Activated CD8-positive, alpha-beta memory T cell treated with anti-CD3 and anti-CD28 coated beads, Interleukin-2, amount 50 U/mL, for 24 hours (primary cell): ENCODE measurements at regions not wholly inside any gene's neighbourhood (a gene's known extent, or its start where the extent isn't known, plus 50 kb on each side); places are given as distances from the start of the nearest gene placed in this dataset.

Source experiments
- DNase-seq: peaks from one replicate; pipeline ENCODE4 v3.0.0-alpha.2; 2020; ENCODE audit errors: extremely low read depth

DNA sequence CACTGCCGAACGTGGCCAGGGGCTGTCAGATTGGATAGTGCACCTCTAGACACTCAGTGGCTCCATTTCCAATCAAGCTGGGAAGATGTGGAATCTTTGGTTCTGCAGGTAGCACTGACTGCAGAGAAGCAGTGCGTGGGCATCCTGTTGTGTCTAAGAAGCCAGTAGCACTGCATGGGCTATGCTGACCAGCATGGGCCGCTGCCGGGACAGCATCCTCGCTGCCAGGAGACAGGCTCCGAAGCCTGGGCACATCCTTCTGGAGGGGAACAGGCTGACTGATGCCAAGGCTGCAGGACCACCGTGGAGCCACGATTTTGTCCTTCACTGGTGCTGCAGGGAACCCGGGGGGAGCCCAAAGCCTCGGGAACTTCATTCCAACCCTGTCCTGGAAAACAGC is 649.4 kb downstream of the NPHP4 start:
- no peak for DNase-seq

- no peak for DNase-seq
Measured at GRCh38 chr1:5342172-5342571, 650.1 kb downstream of the NPHP4 start.

DNA sequence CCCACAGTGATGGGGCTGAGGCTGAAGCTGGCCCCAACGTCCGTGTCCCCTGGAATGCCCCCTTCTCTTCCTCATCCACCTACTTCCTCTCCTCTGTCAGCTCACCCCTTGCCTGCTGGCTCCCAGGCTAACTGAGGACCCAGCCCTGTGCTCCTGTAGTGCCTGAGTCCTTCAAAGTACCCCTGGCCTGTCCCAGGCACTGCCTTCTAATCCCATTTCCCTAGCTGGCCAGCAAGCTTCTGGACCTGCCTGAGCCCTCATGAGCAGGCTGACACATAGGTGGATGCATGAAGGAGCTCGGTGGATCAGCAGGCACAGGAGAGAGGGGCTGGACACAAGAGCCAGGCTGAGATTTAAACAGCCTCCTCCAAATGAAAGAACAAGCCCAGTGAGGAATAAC is 650.8 kb downstream of the NPHP4 start:
- DNase-seq: no peak

DNA sequence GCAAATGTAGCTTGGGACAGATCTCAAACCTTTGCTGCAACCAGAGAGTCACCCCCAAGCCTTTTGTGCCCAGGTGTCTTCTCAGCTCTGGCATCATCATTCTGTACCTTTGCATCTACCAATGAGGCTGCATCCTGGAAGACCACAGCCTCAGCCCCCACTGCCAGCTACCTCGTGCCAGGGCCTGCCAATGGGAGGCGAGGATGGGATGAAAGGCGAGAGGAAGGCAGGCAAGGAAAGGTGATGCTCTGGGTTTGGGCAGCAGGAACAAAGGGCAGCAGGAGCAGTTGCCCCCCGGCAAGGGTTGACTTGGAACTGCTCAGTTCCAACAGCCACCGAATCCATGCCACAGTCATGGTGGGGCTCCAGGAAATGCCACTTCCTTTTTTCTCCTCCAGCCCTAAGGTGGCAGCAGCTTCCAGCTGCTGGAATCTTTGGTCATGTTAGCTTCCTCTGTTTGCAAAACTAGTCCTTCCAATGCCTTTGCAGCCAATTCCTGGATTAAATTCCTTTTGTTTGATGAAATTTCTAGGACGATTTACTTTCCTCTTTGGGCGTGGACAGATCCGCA is 651.6 kb downstream of the NPHP4 start:
- no peak for DNase-seq

DNA sequence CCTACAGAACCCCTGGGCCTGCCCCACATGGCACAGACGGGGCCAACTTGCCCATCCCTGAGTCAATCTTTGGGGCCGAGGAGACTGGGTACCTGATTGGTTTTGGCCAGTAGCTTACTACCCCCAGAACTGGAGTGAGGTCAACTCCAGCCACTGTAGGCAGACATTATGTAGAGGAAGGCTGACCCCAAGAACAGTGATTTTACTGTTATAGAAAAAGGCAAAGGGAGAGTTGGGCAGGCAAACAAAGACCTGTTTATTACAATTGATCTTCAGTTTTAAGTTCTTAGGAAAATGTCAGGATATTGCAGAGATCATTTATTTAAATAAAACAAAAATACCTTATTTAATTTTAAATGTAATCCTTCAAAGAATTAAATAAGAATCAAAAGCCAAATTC is 653.8 kb downstream of the NPHP4 start:
- DNase-seq: no peak

- DNase-seq: no peak
Measured at GRCh38 chr1:5333291-5333690, 658.9 kb downstream of the NPHP4 start.

GRCh38 chr1:5331101-5331500 is 661.1 kb downstream of the NPHP4 start:
- DNase-seq: no peak

- no peak for DNase-seq
Measured at GRCh38 chr1:5329068-5329739, 663.0 kb downstream of the NPHP4 start.

DNA sequence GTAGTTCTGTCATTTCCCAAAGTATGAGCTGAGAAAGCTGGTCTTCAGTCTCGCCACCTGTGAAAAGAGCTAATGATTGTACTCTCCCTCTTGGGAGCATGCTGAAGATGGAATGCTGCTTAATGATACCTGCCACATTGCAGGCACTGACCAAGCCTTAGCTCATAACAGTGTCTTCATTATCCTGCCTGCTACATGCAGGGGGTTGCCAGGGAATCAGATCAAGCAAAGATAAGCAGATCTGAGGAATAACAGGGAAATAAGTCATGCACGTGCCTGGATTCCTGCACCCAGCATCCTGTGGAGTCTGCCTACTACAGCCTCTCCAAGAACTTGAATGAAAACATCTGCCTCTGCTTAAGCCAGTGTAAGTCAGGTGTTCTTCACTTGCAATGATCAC is 667.3 kb downstream of the NPHP4 start:
- DNase-seq: no peak

GRCh38 chr1:5318143-5318816 is 663.9 kb downstream of the AJAP1 start:
- no peak for DNase-seq

- DNase-seq: no peak
Measured at GRCh38 chr1:5317391-5317790, 663.0 kb downstream of the AJAP1 start.

DNA sequence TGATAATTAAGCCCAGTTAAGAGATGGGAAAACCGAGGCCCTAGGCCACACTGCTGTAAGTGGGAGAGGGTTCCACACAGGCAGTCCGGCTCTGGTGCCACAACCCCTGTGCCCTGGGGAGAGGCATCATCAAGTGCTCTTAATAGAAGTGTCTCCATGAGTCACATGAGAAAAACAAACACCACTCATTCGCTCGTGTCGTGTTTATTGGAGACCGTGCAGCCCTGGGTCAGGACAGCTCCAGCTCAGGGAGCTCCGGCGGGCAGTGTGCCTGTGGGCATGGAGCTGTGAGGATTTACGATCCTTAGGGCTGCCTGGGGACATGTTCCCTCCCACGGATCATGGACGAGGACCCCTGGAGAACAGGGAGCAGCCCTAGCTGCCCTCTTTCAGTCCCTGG is 658.5 kb downstream of the AJAP1 start:
- DNase-seq: no peak

DNA sequence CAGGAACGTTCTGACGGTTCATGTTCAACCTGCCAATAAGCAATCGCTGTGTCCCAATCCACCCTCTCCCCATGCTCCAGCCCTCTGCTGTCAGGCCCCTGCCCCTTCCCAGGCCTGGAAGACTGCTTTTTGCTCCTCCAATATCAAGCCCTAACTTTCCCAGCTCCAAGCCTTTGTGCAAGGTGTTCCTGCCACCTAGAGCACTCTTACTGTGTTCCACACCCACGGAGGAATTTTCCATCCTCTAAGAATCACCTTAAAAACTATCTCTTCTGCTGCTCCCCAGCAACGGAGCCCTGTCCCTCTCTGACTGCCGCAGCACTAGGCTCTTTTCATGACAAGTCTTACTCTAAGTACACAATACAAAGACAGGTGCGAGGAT is 657.9 kb downstream of the AJAP1 start:
- no peak for DNase-seq

DNA sequence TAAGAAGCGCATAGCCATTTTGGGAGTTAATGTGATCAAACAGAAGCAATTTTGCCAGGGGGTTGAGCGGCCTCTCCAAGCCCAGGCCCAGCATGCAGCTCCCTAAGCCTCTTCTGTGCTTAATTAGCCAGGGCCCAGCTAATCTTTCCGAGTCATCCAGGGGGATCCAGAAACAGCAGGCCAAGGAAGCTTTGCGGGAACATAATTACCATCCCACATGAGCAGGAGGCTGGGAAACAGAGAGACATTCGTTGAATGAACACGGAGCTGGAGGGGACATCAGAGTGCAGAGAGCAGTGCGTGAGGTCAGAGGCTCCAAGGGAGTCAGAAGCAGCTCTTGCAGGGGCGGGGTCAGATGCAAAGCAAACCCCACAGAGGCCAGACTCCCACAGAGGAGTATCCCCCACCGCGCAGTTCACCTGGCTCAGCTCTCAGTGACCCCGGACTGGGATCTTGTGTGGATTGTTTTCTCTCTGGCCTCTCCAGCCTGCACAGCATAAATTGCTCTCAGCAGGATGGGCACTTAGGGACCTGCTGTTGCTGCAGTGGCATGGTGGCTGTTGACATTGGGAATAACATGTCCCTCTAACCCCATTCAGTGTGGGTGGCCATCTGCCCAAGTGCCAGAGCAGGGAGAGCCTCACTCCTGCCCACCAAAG is 657.4 kb downstream of the AJAP1 start:
- DNase-seq: no peak

DNA sequence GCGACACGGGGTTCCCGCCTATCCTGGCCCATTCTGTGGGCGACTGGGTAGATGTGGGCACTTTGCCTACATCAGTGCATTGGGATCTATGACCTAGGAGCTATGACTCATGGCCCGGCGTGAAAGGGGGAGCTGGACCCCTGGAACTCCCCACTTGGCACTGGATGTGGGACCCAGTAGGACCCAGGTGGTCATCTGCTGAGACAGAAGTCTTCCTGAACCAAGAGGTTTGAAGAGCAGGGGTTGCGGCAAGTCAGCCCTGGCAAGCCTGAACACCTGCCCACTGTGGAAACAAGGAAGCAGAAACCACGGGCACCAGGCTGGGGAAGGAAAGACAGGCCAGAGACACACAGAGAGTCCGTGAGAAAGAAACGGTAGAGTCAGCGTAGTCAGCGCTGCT is 656.7 kb downstream of the AJAP1 start:
- DNase-seq: no peak

GRCh38 chr1:5308249-5308648 is 653.8 kb downstream of the AJAP1 start:
- DNase-seq: no peak

- no peak for DNase-seq
Measured at GRCh38 chr1:5304702-5305101, 650.3 kb downstream of the AJAP1 start.

DNA sequence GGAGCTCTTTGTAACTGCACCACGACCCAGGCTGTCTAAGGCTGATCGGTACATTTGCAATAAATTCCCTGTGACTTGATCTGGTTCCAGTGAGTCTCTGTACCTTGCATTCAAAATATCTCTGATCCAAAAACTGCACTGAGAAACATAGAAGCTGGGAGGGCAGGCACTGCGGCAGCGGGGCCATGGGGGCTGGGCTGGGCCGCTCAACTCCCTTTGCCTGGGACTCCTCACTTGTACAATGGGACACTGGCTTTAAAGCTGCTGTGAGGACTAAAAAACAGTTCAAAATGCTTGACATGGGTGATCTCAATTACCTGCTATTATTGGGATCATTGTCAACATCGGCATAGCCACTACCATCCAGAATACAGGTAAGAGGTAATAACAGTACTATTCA is 644.0 kb downstream of the AJAP1 start:
- DNase-seq: no peak

DNA sequence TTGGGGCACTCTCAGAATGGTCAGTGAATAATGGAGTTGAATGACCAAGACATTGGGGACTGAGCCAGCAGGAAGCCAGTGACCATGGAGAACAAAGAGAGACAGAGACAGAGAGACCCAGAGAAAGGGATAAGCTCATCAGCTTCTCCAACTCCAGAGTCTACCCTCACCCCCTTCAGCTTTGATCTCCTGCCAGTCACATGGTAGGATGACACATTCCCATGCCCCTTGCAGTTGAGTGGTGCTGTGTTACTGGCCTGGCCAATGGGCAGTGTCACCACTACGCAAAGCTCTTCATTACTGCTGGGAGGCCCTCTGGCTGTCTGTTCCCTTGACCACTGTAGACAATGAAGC is 643.5 kb downstream of the AJAP1 start:
- no peak for DNase-seq

DNA sequence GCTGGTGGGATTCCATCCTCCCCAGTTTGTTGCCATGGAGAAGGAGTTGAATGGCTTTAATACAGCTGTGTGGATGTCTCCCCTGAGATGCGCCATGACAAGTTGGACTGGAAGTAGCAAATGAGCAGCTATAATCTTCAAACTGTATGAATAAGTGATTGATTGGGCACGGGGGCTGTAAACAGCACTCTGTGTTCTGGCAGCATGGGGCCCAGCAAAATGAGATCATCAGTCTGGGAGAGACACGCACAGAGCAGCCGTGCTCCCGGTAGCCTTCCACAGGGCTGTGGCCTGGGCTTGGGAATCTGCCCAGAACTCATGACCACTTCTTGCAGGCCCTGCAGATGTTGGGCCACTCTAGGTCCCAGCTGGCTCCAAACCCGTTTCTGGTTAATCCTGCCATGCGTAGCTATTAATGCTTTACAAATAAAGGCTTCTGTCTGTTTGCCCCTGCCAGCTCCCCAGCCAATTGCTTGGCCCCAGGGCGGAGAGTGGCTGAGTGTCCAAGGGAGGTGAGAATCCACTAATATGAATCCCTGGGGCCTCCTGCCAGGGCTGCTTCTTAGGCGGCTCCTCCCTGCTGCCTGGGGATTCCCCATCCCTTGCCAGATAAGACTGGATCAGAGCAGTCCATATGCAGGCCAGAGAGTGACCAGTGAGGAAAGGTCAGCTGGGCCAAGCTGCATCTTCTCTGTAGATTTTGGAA is 642.9 kb downstream of the AJAP1 start:
- DNase-seq: no peak

- DNase-seq: no peak
Measured at GRCh38 chr1:5296557-5297179, 642.3 kb downstream of the AJAP1 start.

GRCh38 chr1:5296095-5296494 is 641.7 kb downstream of the AJAP1 start:
- no peak for DNase-seq
